ENCODE measurements at regions not wholly inside any gene's neighbourhood (a gene's known extent, or its start where the extent isn't known, plus 50 kb on each side); places are given as distances from the start of the nearest gene placed in this dataset.

DNA sequence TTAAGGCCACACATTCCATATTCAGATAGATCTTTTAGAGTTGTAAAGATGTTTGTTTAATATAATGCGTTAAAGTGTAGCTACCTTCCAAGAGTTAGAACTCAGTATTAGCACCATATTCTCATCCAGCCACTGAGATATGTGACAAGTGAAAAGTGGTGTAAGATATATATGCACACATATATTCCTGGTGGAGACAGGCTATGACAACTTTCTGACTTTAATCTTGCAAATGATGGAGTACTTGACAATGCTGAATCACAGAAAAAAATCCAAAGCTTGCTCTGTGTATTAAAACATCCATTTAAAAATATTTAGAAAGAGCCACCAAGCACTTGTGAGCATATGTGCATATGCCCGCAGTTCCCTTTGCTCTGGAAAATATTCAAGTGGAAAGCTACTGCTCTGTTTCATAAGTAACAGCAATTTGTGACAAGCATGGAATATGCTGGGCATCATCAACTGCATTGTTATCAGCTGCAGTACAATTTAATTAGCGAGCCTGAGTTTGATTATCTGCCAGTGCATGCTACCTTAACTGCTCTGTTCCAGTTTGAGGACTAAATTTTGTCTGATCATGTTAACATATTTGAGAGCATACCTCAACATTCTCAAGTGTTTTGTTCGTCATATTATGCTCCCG lies 64.8 kb downstream of the VIP start:
- TF ChIP-seq EZH2 (IDR thresholded peaks at IDR 0.05) (no peak), POLR2AphosphoS5 (IDR thresholded peaks at IDR 0.05; ENCODE audit: borderline replicate concordance, low read depth, low read length) (no peak), FOXP2 (optimal IDR thresholded peaks at IDR 0.05; ENCODE audit: control extremely low read depth, extremely low read length, insufficient read depth) (no peak)

Measured in SK-N-MC (cell line).